GM23338 (cell line): ENCODE measurements at regions not wholly inside any gene's neighbourhood (a gene's known extent, or its start where the extent isn't known, plus 50 kb on each side); places are given as distances from the start of the nearest gene placed in this dataset.

Source experiments
- CREB1 ChIP-seq: fragments of 250-450 bp; sonication (Bioruptor Pico); IDR thresholded peaks from 2 replicates; pipeline ENCODE4 v1.5.0; 2020; ENCODE audit warnings: low read depth, mild to moderate bottlenecking, moderate library complexity
- CTCF ChIP-seq, 2 experiments: fragments of 200-600 bp in 1 of 2; sonication (generic) in 1 of 2; conservative IDR thresholded peaks; 2 replicates each; pipeline versions ENCODE4 v1.5.1 to v1.6.1; 2016 to 2017; ENCODE audit warnings: antibody characterized with exemption in 2 of 2, low read depth in 2 of 2, mild to moderate bottlenecking in 2 of 2, moderate library complexity in 1 of 2
- ETS1 ChIP-seq: IDR thresholded peaks from 2 replicates; pipeline ENCODE4 v1.6.1; 2016; ENCODE audit warnings: antibody characterized with exemption
- EZH2 ChIP-seq: fragments of 200-600 bp; sonication (generic); IDR thresholded peaks from one replicate; pipeline ENCODE4 v1.8.0; 2017; ENCODE audit warnings: antibody characterized with exemption, mild to moderate bottlenecking, low read depth; ENCODE audit not compliant: unreplicated experiment
- EZH2phosphoT487 ChIP-seq: fragments of 200-600 bp; sonication (generic); IDR thresholded peaks from one replicate; pipeline ENCODE4 v1.8.1; 2018; ENCODE audit warnings: antibody characterized with exemption; ENCODE audit not compliant: unreplicated experiment
- JUNB ChIP-seq: IDR thresholded peaks from one replicate; pipeline ENCODE4 v1.6.1; 2016; ENCODE audit warnings: antibody characterized with exemption; ENCODE audit not compliant: unreplicated experiment
- NANOG ChIP-seq: IDR thresholded peaks from 2 replicates; pipeline ENCODE4 v1.6.1; 2016; ENCODE audit warnings: antibody characterized with exemption, borderline replicate concordance
- POLR2AphosphoS5 ChIP-seq: IDR thresholded peaks from 2 replicates; pipeline ENCODE4 v1.6.1; 2016; ENCODE audit warnings: antibody characterized with exemption, low read depth
- REST ChIP-seq: IDR thresholded peaks from one replicate; pipeline ENCODE4 v1.6.1; 2018; ENCODE audit warnings: antibody characterized with exemption; ENCODE audit not compliant: unreplicated experiment
- STAT1 ChIP-seq: IDR thresholded peaks from one replicate; pipeline ENCODE4 v1.6.1; 2016; ENCODE audit warnings: antibody characterized with exemption; ENCODE audit not compliant: unreplicated experiment
- ZNF114 ChIP-seq: fragments of 250-450 bp; sonication (Bioruptor Pico); IDR thresholded peaks from 2 replicates; pipeline ENCODE4 v1.5.0; 2020; ENCODE audit warnings: mild to moderate bottlenecking, moderate library complexity
- ZNF331 ChIP-seq: fragments of 250-450 bp; sonication (Bioruptor Pico); IDR thresholded peaks from 2 replicates; pipeline ENCODE4 v1.5.0; 2020; ENCODE audit warnings: low read depth, mild to moderate bottlenecking, moderate library complexity

DNA sequence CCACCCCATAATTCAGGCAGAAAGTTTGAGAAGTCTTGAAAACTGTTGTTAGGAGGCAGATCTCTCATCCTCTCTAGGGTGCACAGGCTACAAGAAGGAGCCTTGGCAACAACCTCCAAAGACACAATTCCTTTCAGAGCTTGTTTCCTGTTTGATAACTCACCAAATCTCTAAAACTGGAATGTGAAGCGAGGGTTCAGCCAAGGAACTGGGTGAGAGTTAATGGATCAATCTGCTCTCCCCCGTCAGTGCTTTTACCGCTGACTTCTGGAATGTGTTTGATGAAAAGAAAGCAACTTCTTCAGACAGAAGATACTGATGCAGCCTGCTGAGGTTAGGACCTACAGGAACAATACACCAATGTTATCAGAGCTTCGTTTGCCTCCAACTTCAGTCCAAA, 171.8 kb upstream of the BMP2 start:
- TF ChIP-seq CTCF (conservative IDR thresholded peaks at IDR 0.05; ENCODE audit: low read depth in 2 of 2): no peak
- TF ChIP-seq EZH2phosphoT487: no peak
- no peak for TF ChIP-seq JUNB
- no peak for TF ChIP-seq CREB1
- no peak for TF ChIP-seq POLR2AphosphoS5
- no peak for TF ChIP-seq NANOG
- no peak for TF ChIP-seq EZH2
- TF ChIP-seq ETS1: no peak
- TF ChIP-seq ZNF331 (CRISPR knock-in tag): no peak
- TF ChIP-seq REST: no peak
- no peak for TF ChIP-seq ZNF114 (CRISPR knock-in tag)
- TF ChIP-seq STAT1: no peak
